ENCODE measurements at regions not wholly inside any gene's neighbourhood (a gene's known extent, or its start where the extent isn't known, plus 50 kb on each side); places are given as distances from the start of the nearest gene placed in this dataset.

DNA sequence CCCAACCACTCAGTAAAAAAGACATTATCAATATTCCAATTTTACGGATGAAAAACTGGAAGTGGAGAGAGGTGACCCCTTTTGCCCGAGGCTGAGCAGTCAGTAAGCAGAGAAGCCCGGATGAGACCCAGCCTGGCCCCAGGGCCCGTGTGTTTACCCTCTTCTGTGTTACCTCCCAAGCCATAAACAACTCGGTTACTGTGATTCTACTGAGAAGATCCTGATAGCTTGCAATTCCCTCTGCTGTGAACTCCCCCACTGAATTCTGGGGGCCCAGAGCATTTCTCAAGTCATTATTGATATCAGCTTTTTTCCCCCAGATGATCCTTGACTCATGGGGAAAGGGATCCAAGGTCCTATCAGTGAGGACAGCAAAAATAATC is 482.6 kb upstream of the ERCC4 start:
- ChIA-PET POLR2A (no interaction called here), CTCF (no interaction called here)
- Histone ChIP-seq H3K27me3 (ENCODE audit: control insufficient read depth in 2 of 2, insufficient read depth in 2 of 2, low read length in 2 of 2) (no peaks in the 10 kb centered on the region), H3K9me3 (replicated peaks; ENCODE audit: control insufficient read depth, insufficient read depth, low read length) (no peaks in the 10 kb centered on the region), H3K36me3 (ENCODE audit: control insufficient read depth in 2 of 2, extremely low read depth in 1 of 2, insufficient read depth in 2 of 2, low read length in 2 of 2) (no peaks in the 10 kb centered on the region), H3K27ac (ENCODE audit: insufficient read depth, low read depth, low read length) (no peak overlapping the region), H3K79me2 (ENCODE audit: control insufficient read depth, insufficient read depth, low read length) (no peaks in the 10 kb centered on the region), H4K20me1 (replicated peaks; ENCODE audit: control insufficient read depth, extremely low read depth, insufficient read depth, low read length) (no peaks in the 10 kb centered on the region), H2AFZ (ENCODE audit: low read depth, low read length) (no peak overlapping the region), H3K4me3 (replicated peaks in 1 of 3; ENCODE audit: insufficient read depth in 1 of 3, low read depth in 1 of 3, low read length in 3 of 3) (no peak overlapping the region), H3K4me1 (ENCODE audit: control insufficient read depth, extremely low read depth, insufficient read depth, low read length) (no peaks in the 10 kb centered on the region), H3K4me2 (ENCODE audit: insufficient read depth, low read length) (no peak overlapping the region), H3K9ac (replicated peaks; ENCODE audit: extremely low read depth, insufficient read depth, low read length) (no peak overlapping the region), H3K9me1 (replicated peaks; ENCODE audit: control insufficient read depth, extremely low read depth, insufficient read depth, low read length) (no peaks in the 10 kb centered on the region)
- TF ChIP-seq EZH2 (IDR thresholded peaks at IDR 0.05; ENCODE audit: borderline replicate concordance, low read depth, low read length, severe bottlenecking) (no peak), POLR2AphosphoS5 (IDR thresholded peaks at IDR 0.05; ENCODE audit: insufficient read depth, low read depth, low read length) (no peak), FOS (IDR thresholded peaks at IDR 0.05; ENCODE audit: borderline replicate concordance, insufficient read depth, low read length) (no peak), MYC (IDR thresholded peaks at IDR 0.05; ENCODE audit: low read depth, low read length) (no peak), JUN (IDR thresholded peaks at IDR 0.05; ENCODE audit: borderline replicate concordance, insufficient read depth, insufficient read length, low read depth) (no peak), GATA2 (IDR thresholded peaks at IDR 0.05; ENCODE audit: insufficient read depth, insufficient read length, low read depth, low read length) (no peak), POLR2A (IDR thresholded peaks at IDR 0.05; ENCODE audit: low read depth, low read length) (no peak)
- TF ChIP-seq, protein P1, sequence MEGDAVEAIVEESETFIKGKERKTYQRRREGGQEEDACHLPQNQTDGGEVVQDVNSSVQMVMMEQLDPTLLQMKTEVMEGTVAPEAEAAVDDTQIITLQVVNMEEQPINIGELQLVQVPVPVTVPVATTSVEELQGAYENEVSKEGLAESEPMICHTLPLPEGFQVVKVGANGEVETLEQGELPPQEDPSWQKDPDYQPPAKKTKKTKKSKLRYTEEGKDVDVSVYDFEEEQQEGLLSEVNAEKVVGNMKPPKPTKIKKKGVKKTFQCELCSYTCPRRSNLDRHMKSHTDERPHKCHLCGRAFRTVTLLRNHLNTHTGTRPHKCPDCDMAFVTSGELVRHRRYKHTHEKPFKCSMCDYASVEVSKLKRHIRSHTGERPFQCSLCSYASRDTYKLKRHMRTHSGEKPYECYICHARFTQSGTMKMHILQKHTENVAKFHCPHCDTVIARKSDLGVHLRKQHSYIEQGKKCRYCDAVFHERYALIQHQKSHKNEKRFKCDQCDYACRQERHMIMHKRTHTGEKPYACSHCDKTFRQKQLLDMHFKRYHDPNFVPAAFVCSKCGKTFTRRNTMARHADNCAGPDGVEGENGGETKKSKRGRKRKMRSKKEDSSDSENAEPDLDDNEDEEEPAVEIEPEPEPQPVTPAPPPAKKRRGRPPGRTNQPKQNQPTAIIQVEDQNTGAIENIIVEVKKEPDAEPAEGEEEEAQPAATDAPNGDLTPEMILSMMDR (IDR thresholded peaks at IDR 0.05; ENCODE audit: extremely low read depth in 1 of 2, insufficient read depth in 1 of 2, low read depth in 1 of 2, low read length in 2 of 2), result no peak
- TF ChIP-seq, protein P2, sequence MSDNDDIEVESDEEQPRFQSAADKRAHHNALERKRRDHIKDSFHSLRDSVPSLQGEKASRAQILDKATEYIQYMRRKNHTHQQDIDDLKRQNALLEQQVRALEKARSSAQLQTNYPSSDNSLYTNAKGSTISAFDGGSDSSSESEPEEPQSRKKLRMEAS (IDR thresholded peaks at IDR 0.05; ENCODE audit: insufficient read depth, insufficient read length), result no peak
- intact Hi-C loops (cut with micrococcal nuclease) (no loop called here), dilution Hi-C loops (cut with MboI; ENCODE audit: extremely low pct_ligation_motif_present, low sequenced_read_pairs) (no loop called here)
- FAIRE-seq, result no peak
- no peak for DNase-seq (ENCODE audit: low read depth, low spot score)
- no TSS peak for BruUV-seq (replicated peaks)

Measured in endothelial cell of umbilical vein (primary cell).